Hepatocyte (in vitro differentiated cells): ENCODE measurements at regions not wholly inside any gene's neighbourhood (a gene's known extent, or its start where the extent isn't known, plus 50 kb on each side); places are given as distances from the start of the nearest gene placed in this dataset.

Experiments used
- DNase-seq: peaks from one replicate; pipeline ENCODE4 v3.0.0-alpha.2; 2016; ENCODE audit warnings: low spot score
- H2AFZ ChIP-seq: fragments of 200-600 bp; sonication (generic); 2 replicates; pipeline ENCODE4 v1.6.0; 2016; ENCODE audit warnings: antibody characterized with exemption, mild to moderate bottlenecking
- H3K27ac ChIP-seq: fragments of 200-600 bp; sonication (generic); 2 replicates; pipeline ENCODE4 v1.5.1; 2016; ENCODE audit warnings: mild to moderate bottlenecking
- H3K27me3 ChIP-seq: fragments of 200-600 bp; sonication (generic); 2 replicates; pipeline ENCODE4 v1.6.1; 2016
- H3K36me3 ChIP-seq: fragments of 200-600 bp; sonication (generic); replicated peaks from 2 replicates; pipeline ENCODE4 v1.5.1; 2016; ENCODE audit warnings: low read depth; ENCODE audit not compliant: insufficient read depth
- H3K4me1 ChIP-seq: fragments of 200-600 bp; sonication (generic); 2 replicates; pipeline ENCODE4 v1.5.1; 2016; ENCODE audit warnings: mild to moderate bottlenecking, moderate library complexity; ENCODE audit not compliant: insufficient read depth
- H3K4me2 ChIP-seq: fragments of 200-600 bp; sonication (generic); 2 replicates; pipeline ENCODE4 v1.6.0; 2016
- H3K4me3 ChIP-seq: fragments of 200-600 bp; sonication (generic); 2 replicates; pipeline ENCODE4 v1.5.1; 2016; ENCODE audit warnings: mild to moderate bottlenecking
- H3K79me2 ChIP-seq: fragments of 200-600 bp; sonication (generic); 2 replicates; pipeline ENCODE4 v1.6.0; 2017; ENCODE audit warnings: mild to moderate bottlenecking
- H3K9me2 ChIP-seq: fragments of 200-600 bp; sonication (generic); replicated peaks from 2 replicates; pipeline ENCODE4 v1.6.0; 2017; ENCODE audit warnings: mild to moderate bottlenecking; ENCODE audit not compliant: insufficient read depth
- H3K9me3 ChIP-seq: fragments of 200-600 bp; sonication (generic); 2 replicates; pipeline ENCODE4 v1.5.1; 2016; ENCODE audit warnings: low read depth, mild to moderate bottlenecking
- H4K20me1 ChIP-seq: fragments of 200-600 bp; sonication (generic); 2 replicates; pipeline ENCODE4 v1.6.0; 2016; ENCODE audit warnings: mild to moderate bottlenecking; ENCODE audit not compliant: insufficient read depth, poor library complexity, severe bottlenecking
- CTCF ChIP-seq: fragments of 200-600 bp; sonication (generic); IDR thresholded peaks from 2 replicates; pipeline ENCODE4 v1.5.1; 2016; ENCODE audit warnings: antibody characterized with exemption, mild to moderate bottlenecking; ENCODE audit not compliant: poor library complexity
- EZH2 ChIP-seq: fragments of 200-600 bp; sonication (generic); IDR thresholded peaks from 2 replicates; pipeline ENCODE4 v1.6.1; 2016; ENCODE audit warnings: antibody characterized with exemption, mild to moderate bottlenecking, borderline replicate concordance
- EZH2phosphoT487 ChIP-seq: fragments of 200-600 bp; sonication (generic); IDR thresholded peaks from one replicate; pipeline ENCODE4 v1.6.1; 2018; ENCODE audit warnings: antibody characterized with exemption, mild to moderate bottlenecking, low read depth, moderate library complexity; ENCODE audit not compliant: unreplicated experiment, severe bottlenecking
- WGBS: methylation state at CpG from one replicate; pipeline ENCODE4 v1.1.6; 2016; ENCODE audit warnings: low lambda C conversion rate; ENCODE audit errors: missing lambda C conversion rate; 5-methylcytosine and 5-hydroxymethylcytosine counted together

- no peaks in the 10 kb centered on the region for H3K79me2 ChIP-seq
Measured at GRCh38 chr12:19639781-19640415, 200.6 kb downstream of the AEBP2 start.

GRCh38 chr12:19641235-19642080 lies 202.2 kb downstream of the AEBP2 start:
- Histone ChIP-seq H3K36me3 (no peaks in the 10 kb centered on the region), H3K9me2 (no peaks in the 10 kb centered on the region), H3K9me3 (no peaks in the 10 kb centered on the region), H3K4me2 (no peak overlapping the region), H3K79me2 (no peaks in the 10 kb centered on the region), H4K20me1 (no peaks in the 10 kb centered on the region), H3K27me3 (no peaks in the 10 kb centered on the region), H3K4me3 (no peak overlapping the region), H3K27ac (no peak overlapping the region), H3K4me1 (no peaks in the 10 kb centered on the region), H2AFZ (no peak overlapping the region)
- WGBS, result 91% methylated on average over 5 of the region's 5 CpGs
- no peak for DNase-seq
- TF ChIP-seq EZH2phosphoT487 (no peak), CTCF (no peak), EZH2 (no peak)

More at GRCh38 chr12:19639781-19640415, 200.6 kb downstream of the AEBP2 start:
- 78% methylated on average over 5 of the region's 5 CpGs for WGBS
- TF ChIP-seq EZH2phosphoT487, result no peak
- TF ChIP-seq CTCF, result no peak
- no peak for TF ChIP-seq EZH2
- Histone ChIP-seq H2AFZ (no peak overlapping the region), H3K4me1 (no peaks in the 10 kb centered on the region), H3K27me3 (no peaks in the 10 kb centered on the region), H3K4me3 (no peak overlapping the region), H3K9me3 (no peaks in the 10 kb centered on the region), H3K4me2 (no peak overlapping the region), H3K9me2 (no peaks in the 10 kb centered on the region), H3K27ac (no peak overlapping the region), H4K20me1 (no peaks in the 10 kb centered on the region), H3K36me3 (no peaks in the 10 kb centered on the region)
- no peak for DNase-seq

- no peaks in the 10 kb centered on the region for H3K4me1 ChIP-seq
- no peaks in the 10 kb centered on the region for H3K9me3 ChIP-seq
- no peak for DNase-seq
- WGBS, result 95% methylated on average over 4 of the region's 4 CpGs
- H3K79me2 ChIP-seq, result no peaks in the 10 kb centered on the region
- H3K36me3 ChIP-seq, result no peaks in the 10 kb centered on the region
- TF ChIP-seq EZH2phosphoT487 (no peak), EZH2 (no peak), CTCF (no peak)
- H3K27me3 ChIP-seq, result no peaks in the 10 kb centered on the region
- H3K27ac ChIP-seq, result no peak overlapping the region
- H3K4me2 ChIP-seq, result no peak overlapping the region
- no peaks in the 10 kb centered on the region for H4K20me1 ChIP-seq
- no peak overlapping the region for H3K4me3 ChIP-seq
- H2AFZ ChIP-seq, result no peak overlapping the region
- H3K9me2 ChIP-seq, result no peaks in the 10 kb centered on the region
Measured at GRCh38 chr12:19642345-19642744, 203.1 kb downstream of the AEBP2 start.
